K562 (cell line): ENCODE measurements at regions not wholly inside any gene's neighbourhood (a gene's known extent, or its start where the extent isn't known, plus 50 kb on each side); places are given as distances from the start of the nearest gene placed in this dataset.

Experiments used
- ATAC-seq: fragments of 200-7000 bp; cut with Tn5 transposase; 3 replicates; pipeline ENCODE4 v1.9.1; 2020; ENCODE audit warnings: moderate library complexity
- BruUV-seq: library from RNA; stranded (reverse); fragments of 400-500 nt; replicated peaks from 2 replicates; lab custom pipeline; 2021; lab: Mats Ljungman, UMichigan
- CTCF ChIA-PET: fragments of 300-600 bp; formaldehyde crosslinking; extraction: SDS; loops from one replicate; lab custom pipeline; 2021; ENCODE audit warnings: low intra/inter-chr PET ratio; lab: Yijun Ruan, JAX
- POLR2A ChIA-PET: fragments of 300-600, 350-650 bp; sonication (Branson Sonifier 250); formaldehyde crosslinking; extraction: SDS; loops from one replicate; lab custom pipeline; 2021; ENCODE audit warnings: antibody characterized with exemption, inconsistent platforms; lab: Yijun Ruan, JAX
- DNase-seq, 4 experiments: peaks; one replicate each; pipeline versions ENCODE4 v3.0.0 to v3.0.0-alpha.2; 2011 to 2018; ENCODE audit warnings: low spot score in 3 of 4, mixed read lengths in 3 of 4; ENCODE audit errors: extremely low read depth in 1 of 4
- FAIRE-seq: peaks from 2 replicates; lab custom pipeline; 2011; peaks lifted over from hg19 to GRCh38; lab: Jason Lieb, UNC
- H2AFZ ChIP-seq: 2 replicates; pipeline ENCODE4 v1.6.0; 2011; ENCODE audit warnings: low read depth, low read length, control low read depth, inconsistent platforms
- H3K27ac ChIP-seq: fragments of 200-600 bp; 3 replicates; pipeline ENCODE4 v1.8.0; 2011; ENCODE audit warnings: low read depth, mild to moderate bottlenecking, control low read depth, inconsistent platforms, low read length, moderate library complexity, mixed read lengths; ENCODE audit errors: extremely low read depth
- H3K27me3 ChIP-seq, 2 experiments: fragments of 300-600 bp in 1 of 2; 2 replicates in 1 of 2; 3 replicates in 1 of 2; pipeline versions ENCODE4 v1.6.0 to v1.8.0; 2011; ENCODE audit warnings: inconsistent platforms in 2 of 2, low read length in 2 of 2, mild to moderate bottlenecking in 1 of 2, mixed read lengths in 1 of 2, moderate library complexity in 1 of 2; ENCODE audit not compliant: control insufficient read depth in 2 of 2, insufficient read depth in 2 of 2
- H3K36me3 ChIP-seq: fragments of 300-600 bp; 3 replicates; pipeline ENCODE4 v1.8.0; 2011; ENCODE audit warnings: mild to moderate bottlenecking, low read length, inconsistent platforms; ENCODE audit not compliant: control insufficient read depth, insufficient read depth
- H3K4me1 ChIP-seq, 2 experiments: fragments of 200-600 bp in 1 of 2; replicated peaks in 1 of 2; 2 replicates in 1 of 2; 3 replicates in 1 of 2; pipeline versions ENCODE4 v1.5.1 to v1.8.0; 2011; ENCODE audit warnings: inconsistent platforms in 2 of 2, low read length in 2 of 2, mild to moderate bottlenecking in 1 of 2, mixed read lengths in 1 of 2, moderate library complexity in 1 of 2; ENCODE audit not compliant: control insufficient read depth in 2 of 2, insufficient read depth in 2 of 2
- H3K4me2 ChIP-seq: 2 replicates; pipeline ENCODE4 v1.6.1; 2011; ENCODE audit warnings: low read length, control low read depth, inconsistent platforms, mixed read lengths; ENCODE audit not compliant: insufficient read depth
- H3K4me3 ChIP-seq: fragments of 200-600 bp; sonication (generic), shearing (Covaris generic); 2 replicates; pipeline ENCODE4 v1.5.1; 2016; ENCODE audit warnings: control low read depth, inconsistent platforms
- H3K79me2 ChIP-seq: fragments of 200-600 bp; 3 replicates; pipeline ENCODE4 v1.8.0; 2011; ENCODE audit warnings: low read length, inconsistent platforms; ENCODE audit not compliant: control insufficient read depth, insufficient read depth
- H3K9ac ChIP-seq, 2 experiments: 2 replicates each; pipeline versions ENCODE4 v1.6.0 to v1.6.1; 2011; ENCODE audit warnings: low read depth in 2 of 2, low read length in 2 of 2, control low read depth in 1 of 2, inconsistent platforms in 1 of 2, mild to moderate bottlenecking in 1 of 2, mixed read lengths in 1 of 2; ENCODE audit not compliant: insufficient read depth in 1 of 2
- H3K9me1 ChIP-seq: one replicate; pipeline ENCODE4 v1.6.0; 2011; ENCODE audit warnings: inconsistent platforms, mild to moderate bottlenecking, low read length, moderate library complexity; ENCODE audit not compliant: control insufficient read depth, insufficient read depth
- H3K9me3 ChIP-seq: replicated peaks from 2 replicates; pipeline ENCODE4 v1.5.1; 2011; ENCODE audit warnings: low read depth, low read length, inconsistent platforms; ENCODE audit not compliant: control insufficient read depth, insufficient read depth
- H4K20me1 ChIP-seq: replicated peaks from 2 replicates; pipeline ENCODE4 v1.6.1; 2011; ENCODE audit warnings: low read length, inconsistent platforms, mixed read lengths; ENCODE audit not compliant: control insufficient read depth, insufficient read depth
- ARHGAP35 ChIP-seq: fragments of 450-650 bp; IDR thresholded peaks from 2 replicates; pipeline ENCODE4 v1.6.1; 2018; ENCODE audit not compliant: partially characterized antibody
- BRD9 ChIP-seq: fragments of 450-650 bp; IDR thresholded peaks from 2 replicates; pipeline ENCODE4 v1.6.1; 2018; ENCODE audit warnings: low read depth; ENCODE audit not compliant: partially characterized antibody
- CGGBP1 ChIP-seq: fragments of 250-450 bp; sonication (Bioruptor Pico); IDR thresholded peaks from 2 replicates; pipeline ENCODE4 v1.9.0; 2021; ENCODE audit warnings: mild to moderate bottlenecking
- FOXJ2 ChIP-seq: fragments of 200-800 bp; sonication (Bioruptor generic); IDR thresholded peaks from 2 replicates; pipeline ENCODE4 v1.6.1; 2016; ENCODE audit warnings: missing genetic modification characterization, missing compliant biosample characterization
- GTF2E2 ChIP-seq: fragments of 200-800 bp; sonication (Bioruptor generic); IDR thresholded peaks from 2 replicates; pipeline ENCODE4 v1.6.1; 2016; ENCODE audit warnings: missing genetic modification characterization, missing compliant biosample characterization
- RAD21 ChIP-seq, 2 experiments: fragments of 250-450 bp in 1 of 2; fragments of 450-650 bp in 1 of 2; sonication (Bioruptor Pico) in 1 of 2; formaldehyde crosslinking in 1 of 2; IDR thresholded peaks in 1 of 2; conservative IDR thresholded peaks in 1 of 2; 2 replicates each; pipeline versions ENCODE4 v1.4.0 to v1.8.0; 2020 to 2022; ENCODE audit warnings: mild to moderate bottlenecking in 2 of 2, moderate library complexity in 1 of 2
- RBBP5 ChIP-seq: fragments of 200-600 bp; sonication (generic); IDR thresholded peaks from 2 replicates; pipeline ENCODE4 v1.6.1; 2012; ENCODE audit warnings: borderline replicate concordance, mild to moderate bottlenecking, low read length, control low read depth, inconsistent platforms; ENCODE audit not compliant: insufficient read depth, poor library complexity, severe bottlenecking
- REST ChIP-seq, 2 experiments: fragments of 450-650 bp; formaldehyde crosslinking in 1 of 2; IDR thresholded peaks; 2 replicates each; pipeline versions ENCODE4 v1.4.0 to v1.6.1; 2014 to 2020; ENCODE audit warnings: mild to moderate bottlenecking in 2 of 2, borderline replicate concordance in 1 of 2, low read depth in 1 of 2
- XRCC4 ChIP-seq: IDR thresholded peaks from one replicate; pipeline ENCODE4 v1.6.1; 2011; ENCODE audit not compliant: insufficient read depth, insufficient read length; ENCODE audit errors: extremely low read depth
- ZFP30 ChIP-seq: fragments of 250-450 bp; sonication (Bioruptor Pico); IDR thresholded peaks from 2 replicates; pipeline ENCODE4 v1.8.0; 2022; ENCODE audit warnings: moderate library complexity, mild to moderate bottlenecking, inconsistent platforms, borderline replicate concordance
- ZNF639 ChIP-seq, 2 experiments: fragments of 200-800 bp in 1 of 2; sonication (Bioruptor generic) in 1 of 2; sonication (generic) in 1 of 2; formaldehyde crosslinking in 1 of 2; IDR thresholded peaks in 1 of 2; conservative IDR thresholded peaks in 1 of 2; 2 replicates each; pipeline versions ENCODE4 v1.5.0 to v1.6.1; 2016 to 2020; ENCODE audit warnings: missing compliant biosample characterization in 1 of 2, missing genetic modification characterization in 1 of 2, missing genetic modification reagents in 1 of 2
- WGBS: fragments of 100-300 bp; shearing (Covaris generic); methylation state at CpG from one replicate; pipeline ENCODE4 v1.1.6; 2016; ENCODE audit warnings: low coverage, mixed read lengths; ENCODE audit not compliant: insufficient coverage; ENCODE audit errors: missing lambda C conversion rate; 5-methylcytosine and 5-hydroxymethylcytosine counted together
- in situ Hi-C: fragments of 300-500 bp; cut with MboI; formaldehyde crosslinking; loops from 4 replicates; pipeline ENCODE4 v1.15.0; 2018; ENCODE audit warnings: inconsistent platforms, mixed read lengths
- intact Hi-C: fragments of 100-400 bp; cut with micrococcal nuclease; formaldehyde crosslinking; loops from 2 replicates; pipeline ENCODE4 v1.14.2; 2022

- no peak overlapping the region for H3K27ac ChIP-seq
- intact Hi-C loops: no loop called here
- H3K36me3 ChIP-seq: no peaks in the 10 kb centered on the region
- no peak overlapping the region for H2AFZ ChIP-seq
- H3K27me3 ChIP-seq: no peaks in the 10 kb centered on the region; a peak in 2 of 5 replicates
- 0% methylated on average over 1 of the region's 1 CpG for WGBS
- ChIA-PET CTCF (no interaction called here), POLR2A (interaction anchor here (0.6 kb wide), 1 partner anchor 42 kb away, joined by 5 read pairs; no protein-coding TSS in a partner anchor)
- no peak overlapping the region for H3K4me3 ChIP-seq
- H3K9me1 ChIP-seq: no peaks in the 10 kb centered on the region
- no peak overlapping the region for H3K4me2 ChIP-seq
- H3K9me3 ChIP-seq: no peaks in the 10 kb centered on the region
- no peak overlapping the region for H3K9ac ChIP-seq
- no peak for DNase-seq
- ATAC-seq: no peak
- no peaks in the 10 kb centered on the region for H3K4me1 ChIP-seq
- in situ Hi-C loops: no loop called here
- BruUV-seq: no TSS peak
- FAIRE-seq: no peak
- no peaks in the 10 kb centered on the region for H4K20me1 ChIP-seq
- H3K79me2 ChIP-seq: no peaks in the 10 kb centered on the region
- no peak for TF ChIP-seq XRCC4
- TF ChIP-seq GTF2E2 (tag): no peak
- no peak for TF ChIP-seq ZFP30 (CRISPR knock-in tag)
- TF ChIP-seq CGGBP1 (CRISPR knock-in tag): no peak
- no peak for TF ChIP-seq ARHGAP35
- TF ChIP-seq RBBP5: no peak
- TF ChIP-seq FOXJ2 (tag): no peak
- TF ChIP-seq ZNF639 (CRISPR knock-in tag; conservative IDR thresholded peaks at IDR 0.05 in 1 of 2, IDR thresholded peaks at IDR 0.05 in 1 of 2): no peak
- TF ChIP-seq REST (IDR thresholded peaks at IDR 0.05; ENCODE audit: borderline replicate concordance): no peak
- no peak for TF ChIP-seq REST (CRISPR knock-in tag; IDR thresholded peaks at IDR 0.05; ENCODE audit: low read depth)
- TF ChIP-seq RAD21 (CRISPR knock-in tag; conservative IDR thresholded peaks at IDR 0.05 in 1 of 2, IDR thresholded peaks at IDR 0.05 in 1 of 2): no peak
- no peak for TF ChIP-seq BRD9
Measured at GRCh38 chr17:5911919-5912318, 158.3 kb upstream of the WSCD1 start.
